Breast epithelium (tissue), 4 donors: ENCODE measurements at regions not wholly inside any gene's neighbourhood (a gene's known extent, or its start where the extent isn't known, plus 50 kb on each side); places are given as distances from the start of the nearest gene placed in this dataset.

Source experiments
- DNase-seq, 2 donors: peaks; one replicate each; pipeline ENCODE4 v3.0.0-alpha.2; 2019; ENCODE audit warnings: low spot score in 2 of 2
- H3K27ac ChIP-seq, 2 donors: fragments of 200-600 bp; sonication (generic) in 1 of 2; one replicate each; pipeline ENCODE4 v1.5.1; 2016 to 2019; ENCODE audit warnings: mild to moderate bottlenecking in 1 of 2
- H3K27me3 ChIP-seq, 2 donors: fragments of 200-600 bp; sonication (generic) in 1 of 2; one replicate each; pipeline versions ENCODE4 v1.5.1 to v1.6.0; 2017 to 2019; ENCODE audit warnings: control low read depth in 1 of 2, mild to moderate bottlenecking in 1 of 2
- H3K36me3 ChIP-seq: fragments of 200-600 bp; one replicate; pipeline ENCODE4 v1.5.1; 2019
- H3K4me1 ChIP-seq, 2 donors: fragments of 200-600 bp; sonication (generic); one replicate each; pipeline ENCODE4 v1.5.1; 2016 to 2019; ENCODE audit warnings: control low read depth in 1 of 2
- H3K4me3 ChIP-seq, 3 donors: fragments of 200-600 bp; sonication (generic); 1 replicate in 2 of 3; 2 replicates in 1 of 3; pipeline ENCODE4 v1.5.1; 2016 to 2019; ENCODE audit warnings: mild to moderate bottlenecking in 3 of 3, moderate library complexity in 2 of 3
- H3K9me3 ChIP-seq, 2 donors: fragments of 200-600 bp; sonication (generic) in 1 of 2; one replicate each; pipeline ENCODE4 v1.5.1; 2016 to 2019; ENCODE audit warnings: control low read depth in 1 of 2
- CTCF ChIP-seq, 3 donors: fragments of 450-650 bp; IDR thresholded peaks; one replicate each; pipeline ENCODE4 v1.5.1; 2016 to 2017; ENCODE audit warnings: antibody characterized with exemption in 3 of 3, mild to moderate bottlenecking in 3 of 3, moderate library complexity in 3 of 3
- POLR2A ChIP-seq: fragments of 450-650 bp; IDR thresholded peaks from one replicate; pipeline ENCODE4 v1.6.1; 2016; ENCODE audit warnings: antibody characterized with exemption, mild to moderate bottlenecking, moderate library complexity
- POLR2AphosphoS5 ChIP-seq, 3 donors: sonication (generic); formaldehyde crosslinking; IDR thresholded peaks; one replicate each; pipeline ENCODE4 v1.6.1; 2017; ENCODE audit warnings: antibody characterized with exemption in 3 of 3
- intact Hi-C: fragments of 100-400 bp; cut with DNase I; formaldehyde crosslinking; loops from one replicate; pipeline ENCODE4 v1.15.1; 2023; ENCODE audit warnings: low total_unique reads

GRCh38 chr5:15377573-15378340 is 122.2 kb upstream of the FBXL7 start:
- no peak for TF ChIP-seq POLR2AphosphoS5 (IDR thresholded peaks at IDR 0.05)
- TF ChIP-seq POLR2A = no peak
- TF ChIP-seq CTCF (IDR thresholded peaks at IDR 0.05) = no peak
- Histone ChIP-seq H3K4me3 (no peak overlapping the region), H3K9me3 (no peaks in the 10 kb centered on the region), H3K27me3 (no peaks in the 10 kb centered on the region), H3K36me3 (no peaks in the 10 kb centered on the region), H3K4me1 (no peaks in the 10 kb centered on the region), H3K27ac (no peak overlapping the region)
- intact Hi-C loops = no loop called here
- DNase-seq = no peak

- H3K4me1 ChIP-seq = no peaks in the 10 kb centered on the region
- no peak overlapping the region for H3K4me3 ChIP-seq
- intact Hi-C loops = no loop called here
- no peaks in the 10 kb centered on the region for H3K27me3 ChIP-seq
- no peaks in the 10 kb centered on the region for H3K36me3 ChIP-seq
- DNase-seq = no peak
- TF ChIP-seq POLR2A (no peak), POLR2AphosphoS5 (IDR thresholded peaks at IDR 0.05) (no peak), CTCF (IDR thresholded peaks at IDR 0.05) (no peak)
- H3K9me3 ChIP-seq = no peaks in the 10 kb centered on the region
- H3K27ac ChIP-seq = no peak overlapping the region
Observed at GRCh38 chr5:15376803-15377202, 123.2 kb upstream of the FBXL7 start.

GRCh38 chr5:15376088-15376487 is 123.9 kb upstream of the FBXL7 start:
- H3K4me1 ChIP-seq = no peaks in the 10 kb centered on the region
- H3K4me3 ChIP-seq = no peak overlapping the region
- no peaks in the 10 kb centered on the region for H3K9me3 ChIP-seq
- H3K36me3 ChIP-seq = no peaks in the 10 kb centered on the region
- no peaks in the 10 kb centered on the region for H3K27me3 ChIP-seq
- H3K27ac ChIP-seq = no peak overlapping the region
- no peak for TF ChIP-seq POLR2A
- no peak for TF ChIP-seq CTCF (IDR thresholded peaks at IDR 0.05)
- TF ChIP-seq POLR2AphosphoS5 (IDR thresholded peaks at IDR 0.05) = no peak
- intact Hi-C loops = no loop called here
- no peak for DNase-seq

- intact Hi-C loops = no loop called here
Observed at GRCh38 chr5:15375559-15375958, 124.4 kb upstream of the FBXL7 start.

More at GRCh38 chr5:15375559-15375958, 124.4 kb upstream of the FBXL7 start:
- Histone ChIP-seq H3K4me3 (no peak overlapping the region), H3K27ac (no peak overlapping the region), H3K36me3 (no peaks in the 10 kb centered on the region), H3K9me3 (no peaks in the 10 kb centered on the region), H3K27me3 (no peaks in the 10 kb centered on the region), H3K4me1 (no peaks in the 10 kb centered on the region)
- no peak for TF ChIP-seq POLR2AphosphoS5 (IDR thresholded peaks at IDR 0.05)
- no peak for TF ChIP-seq CTCF (IDR thresholded peaks at IDR 0.05)
- TF ChIP-seq POLR2A = no peak
- no peak for DNase-seq
